WTC11 (cell line): ENCODE measurements at regions not wholly inside any gene's neighbourhood (a gene's known extent, or its start where the extent isn't known, plus 50 kb on each side); places are given as distances from the start of the nearest gene placed in this dataset.

Source experiments
- ATAC-seq: fragments of 200-7000 bp; cut with Tn5 transposase; 2 replicates; pipeline ENCODE4 v1.10.0; 2021; ENCODE audit warnings: mild to moderate bottlenecking, moderate library complexity
- CTCF ChIA-PET: fragments of 300-600 bp; sonication (Branson Sonifier 250); formaldehyde crosslinking; loops from one replicate; lab custom pipeline; 2021; ENCODE audit warnings: antibody characterized with exemption; lab: Charles Lee
- POLR2A ChIA-PET: fragments of 350-600 bp; sonication (Branson Sonifier 250); formaldehyde crosslinking; loops from one replicate; lab custom pipeline; 2021; ENCODE audit warnings: antibody characterized with exemption; lab: Charles Lee
- DNase-seq: peaks from one replicate; pipeline ENCODE4 v3.0.0; 2021; ENCODE audit warnings: low spot score
- H3K27ac Mint-ChIP-seq: 2 replicates; pipeline ENCODE4 v1.8.0; 2021; ENCODE audit warnings: mixed read lengths
- H3K27me3 Mint-ChIP-seq: 2 replicates; pipeline ENCODE4 v1.8.0; 2021; ENCODE audit warnings: low read depth, mild to moderate bottlenecking, moderate library complexity, mixed read lengths
- H3K36me3 Mint-ChIP-seq: 2 replicates; pipeline ENCODE4 v1.8.0; 2021; ENCODE audit warnings: mixed read lengths
- H3K4me1 Mint-ChIP-seq: 2 replicates; pipeline ENCODE4 v1.8.0; 2022; ENCODE audit warnings: mixed read lengths
- H3K4me3 Mint-ChIP-seq: 2 replicates; pipeline ENCODE4 v1.8.0; 2021; ENCODE audit warnings: mild to moderate bottlenecking, moderate library complexity, mixed read lengths
- H3K9me3 Mint-ChIP-seq: 2 replicates; pipeline ENCODE4 v1.8.0; 2021; ENCODE audit warnings: mixed read lengths
- ATF1 ChIP-seq: sonication (generic); formaldehyde crosslinking; IDR thresholded peaks from 2 replicates; pipeline ENCODE4 v1.8.1; 2023; ENCODE audit warnings: mild to moderate bottlenecking, moderate library complexity, missing genetic modification reagents
- FOXJ3 ChIP-seq: sonication (generic); formaldehyde crosslinking; IDR thresholded peaks from 2 replicates; pipeline ENCODE4 v1.9.0; 2021; ENCODE audit warnings: missing genetic modification reagents, mild to moderate bottlenecking, borderline replicate concordance
- FOXP1 ChIP-seq: sonication (generic); formaldehyde crosslinking; IDR thresholded peaks from 2 replicates; pipeline ENCODE4 v1.8.0; 2022; ENCODE audit warnings: missing genetic modification reagents, mild to moderate bottlenecking, moderate library complexity, borderline replicate concordance
- HMGA2 ChIP-seq: fragments of 250-450 bp; sonication (Bioruptor Pico); IDR thresholded peaks from 2 replicates; pipeline ENCODE4 v1.4.0; 2021; ENCODE audit warnings: mild to moderate bottlenecking, moderate library complexity
- IRF2 ChIP-seq: sonication (generic); formaldehyde crosslinking; IDR thresholded peaks from 2 replicates; pipeline ENCODE4 v1.8.0; 2022; ENCODE audit warnings: low read depth, missing genetic modification reagents, borderline replicate concordance
- JAZF1 ChIP-seq: fragments of 250-450 bp; sonication (Bioruptor Pico); IDR thresholded peaks from 2 replicates; pipeline ENCODE4 v1.9.0; 2021; ENCODE audit warnings: moderate library complexity, mild to moderate bottlenecking, inconsistent platforms
- PRRX2 ChIP-seq: fragments of 250-450 bp; sonication (Bioruptor Pico); IDR thresholded peaks from 2 replicates; pipeline ENCODE4 v1.8.0; 2021; ENCODE audit warnings: mild to moderate bottlenecking
- SP1 ChIP-seq: sonication (generic); formaldehyde crosslinking; conservative IDR thresholded peaks from 2 replicates; pipeline ENCODE4 v1.8.1; 2022; ENCODE audit warnings: missing genetic modification reagents
- TP53 ChIP-seq: sonication (generic); formaldehyde crosslinking; IDR thresholded peaks from 2 replicates; pipeline ENCODE4 v1.8.1; 2023; ENCODE audit warnings: mild to moderate bottlenecking, missing genetic modification reagents
- ZNF138 ChIP-seq: sonication (generic); formaldehyde crosslinking; conservative IDR thresholded peaks from 2 replicates; pipeline ENCODE4 v1.8.1; 2022; ENCODE audit warnings: mild to moderate bottlenecking, moderate library complexity, missing genetic modification reagents
- ZNF232 ChIP-seq: sonication (generic); formaldehyde crosslinking; IDR thresholded peaks from 2 replicates; pipeline ENCODE4 v1.8.0; 2022; ENCODE audit warnings: mild to moderate bottlenecking, missing genetic modification reagents
- ZNF263 ChIP-seq: sonication (generic); formaldehyde crosslinking; IDR thresholded peaks from 2 replicates; pipeline ENCODE4 v1.8.1; 2022; ENCODE audit warnings: low read depth, mild to moderate bottlenecking, moderate library complexity, missing genetic modification reagents
- ZNF317 ChIP-seq: sonication (generic); formaldehyde crosslinking; IDR thresholded peaks from 2 replicates; pipeline ENCODE4 v1.8.1; 2023; ENCODE audit warnings: low read depth, mild to moderate bottlenecking, moderate library complexity, missing genetic modification reagents, borderline replicate concordance
- TF ChIP-seq, protein P1 (sequence below): sonication (generic); formaldehyde crosslinking; conservative IDR thresholded peaks from 2 replicates; pipeline ENCODE4 v1.8.1; 2022; ENCODE audit warnings: mild to moderate bottlenecking, missing genetic modification reagents
- TF ChIP-seq, protein P2 (sequence below): sonication (generic); formaldehyde crosslinking; IDR thresholded peaks from 2 replicates; pipeline ENCODE4 v1.8.1; 2023; ENCODE audit warnings: mild to moderate bottlenecking, missing genetic modification reagents
- TF ChIP-seq, protein P3 (sequence below): sonication (generic); formaldehyde crosslinking; IDR thresholded peaks from 2 replicates; pipeline ENCODE4 v1.8.1; 2022; ENCODE audit warnings: mild to moderate bottlenecking, moderate library complexity, missing genetic modification reagents
- TF ChIP-seq, protein P4 (sequence below): sonication (generic); formaldehyde crosslinking; IDR thresholded peaks from 2 replicates; pipeline ENCODE4 v1.8.1; 2022; ENCODE audit warnings: low read depth, mild to moderate bottlenecking, moderate library complexity, missing genetic modification reagents, borderline replicate concordance
- TF ChIP-seq, protein P5 (sequence below): sonication (generic); formaldehyde crosslinking; IDR thresholded peaks from 2 replicates; pipeline ENCODE4 v1.8.0; 2022; ENCODE audit warnings: missing genetic modification reagents
- TF ChIP-seq, protein P6 (sequence below): fragments of 250-450 bp; sonication (Bioruptor Pico); IDR thresholded peaks from 2 replicates; pipeline ENCODE4 v1.8.0; 2021; ENCODE audit warnings: mild to moderate bottlenecking

DNA sequence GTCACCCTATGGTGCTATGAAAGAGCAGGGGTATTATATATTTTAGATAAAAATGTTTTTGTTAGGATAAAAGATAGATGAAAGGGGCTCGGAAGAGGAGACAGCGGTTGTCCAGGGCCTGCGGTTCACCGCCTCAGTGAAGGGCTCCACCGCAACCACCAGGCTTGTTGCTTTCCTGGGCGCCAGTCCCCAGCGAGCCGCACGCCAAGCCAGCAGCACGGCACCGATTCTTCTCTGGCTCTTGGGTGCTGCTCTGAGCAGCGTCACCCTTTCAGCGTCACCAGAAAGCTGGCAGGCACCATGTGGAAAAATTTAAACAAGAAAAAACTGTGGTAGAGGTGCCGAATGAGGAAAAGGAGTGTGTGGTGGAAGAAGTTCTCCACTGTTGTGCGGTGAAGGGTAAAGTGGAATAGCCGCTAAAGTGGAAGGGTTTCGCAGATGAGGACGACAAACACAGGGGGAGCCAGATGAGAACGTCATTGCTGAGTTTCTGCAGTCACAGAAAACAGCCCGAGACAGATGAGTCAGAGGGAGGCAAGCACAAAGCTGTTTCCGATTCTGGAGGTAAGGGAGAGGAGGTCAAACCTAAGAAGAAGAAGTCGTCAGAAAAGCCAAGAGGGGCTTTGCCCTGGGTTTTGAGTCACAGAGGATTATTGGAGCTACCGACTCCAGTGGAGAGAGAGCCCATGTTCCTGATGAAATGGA lies 569.2 kb downstream of the ZBBX start:
- POLR2A ChIA-PET: no interaction called here
- Mint-ChIP-seq H3K4me1 (no peaks in the 10 kb centered on the region), H3K27me3 (no peaks in the 10 kb centered on the region; the same call in 1 of the 2 replicates), H3K36me3 (peaks cover 6% of the 10 kb centered on the region; the same call in 1 of the 2 replicates), H3K27ac (no peak overlapping the region), H3K9me3 (peaks cover 10% of the 10 kb centered on the region), H3K4me3 (no peak overlapping the region)
- CTCF ChIA-PET: no interaction called here
- no peak; the same call in 1 of the 2 replicates for ATAC-seq
- TF ChIP-seq HMGA2 (CRISPR knock-in tag) (no peak), ZNF232 (CRISPR knock-in tag) (no peak), TP53 (CRISPR knock-in tag) (no peak), IRF2 (CRISPR knock-in tag) (no peak), PRRX2 (CRISPR knock-in tag) (no peak), JAZF1 (CRISPR knock-in tag) (no peak), ZNF138 (CRISPR knock-in tag) (no peak), ZNF317 (no peak), ATF1 (CRISPR knock-in tag) (no peak), FOXJ3 (CRISPR knock-in tag) (no peak), ZNF263 (CRISPR knock-in tag) (no peak), FOXP1 (CRISPR knock-in tag) (no peak), SP1 (CRISPR knock-in tag) (no peak)
- TF ChIP-seq, protein P1, sequence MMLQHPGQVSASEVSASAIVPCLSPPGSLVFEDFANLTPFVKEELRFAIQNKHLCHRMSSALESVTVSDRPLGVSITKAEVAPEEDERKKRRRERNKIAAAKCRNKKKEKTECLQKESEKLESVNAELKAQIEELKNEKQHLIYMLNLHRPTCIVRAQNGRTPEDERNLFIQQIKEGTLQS (CRISPR knock-in tag): no peak
- TF ChIP-seq, protein P2, sequence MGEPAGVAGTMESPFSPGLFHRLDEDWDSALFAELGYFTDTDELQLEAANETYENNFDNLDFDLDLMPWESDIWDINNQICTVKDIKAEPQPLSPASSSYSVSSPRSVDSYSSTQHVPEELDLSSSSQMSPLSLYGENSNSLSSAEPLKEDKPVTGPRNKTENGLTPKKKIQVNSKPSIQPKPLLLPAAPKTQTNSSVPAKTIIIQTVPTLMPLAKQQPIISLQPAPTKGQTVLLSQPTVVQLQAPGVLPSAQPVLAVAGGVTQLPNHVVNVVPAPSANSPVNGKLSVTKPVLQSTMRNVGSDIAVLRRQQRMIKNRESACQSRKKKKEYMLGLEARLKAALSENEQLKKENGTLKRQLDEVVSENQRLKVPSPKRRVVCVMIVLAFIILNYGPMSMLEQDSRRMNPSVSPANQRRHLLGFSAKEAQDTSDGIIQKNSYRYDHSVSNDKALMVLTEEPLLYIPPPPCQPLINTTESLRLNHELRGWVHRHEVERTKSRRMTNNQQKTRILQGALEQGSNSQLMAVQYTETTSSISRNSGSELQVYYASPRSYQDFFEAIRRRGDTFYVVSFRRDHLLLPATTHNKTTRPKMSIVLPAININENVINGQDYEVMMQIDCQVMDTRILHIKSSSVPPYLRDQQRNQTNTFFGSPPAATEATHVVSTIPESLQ (CRISPR knock-in tag): no peak
- TF ChIP-seq, protein P3, sequence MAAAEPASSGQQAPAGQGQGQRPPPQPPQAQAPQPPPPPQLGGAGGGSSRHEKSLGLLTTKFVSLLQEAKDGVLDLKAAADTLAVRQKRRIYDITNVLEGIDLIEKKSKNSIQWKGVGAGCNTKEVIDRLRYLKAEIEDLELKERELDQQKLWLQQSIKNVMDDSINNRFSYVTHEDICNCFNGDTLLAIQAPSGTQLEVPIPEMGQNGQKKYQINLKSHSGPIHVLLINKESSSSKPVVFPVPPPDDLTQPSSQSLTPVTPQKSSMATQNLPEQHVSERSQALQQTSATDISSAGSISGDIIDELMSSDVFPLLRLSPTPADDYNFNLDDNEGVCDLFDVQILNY (CRISPR knock-in tag): no peak
- TF ChIP-seq, protein P4, sequence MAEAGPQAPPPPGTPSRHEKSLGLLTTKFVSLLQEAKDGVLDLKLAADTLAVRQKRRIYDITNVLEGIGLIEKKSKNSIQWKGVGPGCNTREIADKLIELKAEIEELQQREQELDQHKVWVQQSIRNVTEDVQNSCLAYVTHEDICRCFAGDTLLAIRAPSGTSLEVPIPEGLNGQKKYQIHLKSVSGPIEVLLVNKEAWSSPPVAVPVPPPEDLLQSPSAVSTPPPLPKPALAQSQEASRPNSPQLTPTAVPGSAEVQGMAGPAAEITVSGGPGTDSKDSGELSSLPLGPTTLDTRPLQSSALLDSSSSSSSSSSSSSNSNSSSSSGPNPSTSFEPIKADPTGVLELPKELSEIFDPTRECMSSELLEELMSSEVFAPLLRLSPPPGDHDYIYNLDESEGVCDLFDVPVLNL (CRISPR knock-in tag): no peak
- TF ChIP-seq, protein P5, sequence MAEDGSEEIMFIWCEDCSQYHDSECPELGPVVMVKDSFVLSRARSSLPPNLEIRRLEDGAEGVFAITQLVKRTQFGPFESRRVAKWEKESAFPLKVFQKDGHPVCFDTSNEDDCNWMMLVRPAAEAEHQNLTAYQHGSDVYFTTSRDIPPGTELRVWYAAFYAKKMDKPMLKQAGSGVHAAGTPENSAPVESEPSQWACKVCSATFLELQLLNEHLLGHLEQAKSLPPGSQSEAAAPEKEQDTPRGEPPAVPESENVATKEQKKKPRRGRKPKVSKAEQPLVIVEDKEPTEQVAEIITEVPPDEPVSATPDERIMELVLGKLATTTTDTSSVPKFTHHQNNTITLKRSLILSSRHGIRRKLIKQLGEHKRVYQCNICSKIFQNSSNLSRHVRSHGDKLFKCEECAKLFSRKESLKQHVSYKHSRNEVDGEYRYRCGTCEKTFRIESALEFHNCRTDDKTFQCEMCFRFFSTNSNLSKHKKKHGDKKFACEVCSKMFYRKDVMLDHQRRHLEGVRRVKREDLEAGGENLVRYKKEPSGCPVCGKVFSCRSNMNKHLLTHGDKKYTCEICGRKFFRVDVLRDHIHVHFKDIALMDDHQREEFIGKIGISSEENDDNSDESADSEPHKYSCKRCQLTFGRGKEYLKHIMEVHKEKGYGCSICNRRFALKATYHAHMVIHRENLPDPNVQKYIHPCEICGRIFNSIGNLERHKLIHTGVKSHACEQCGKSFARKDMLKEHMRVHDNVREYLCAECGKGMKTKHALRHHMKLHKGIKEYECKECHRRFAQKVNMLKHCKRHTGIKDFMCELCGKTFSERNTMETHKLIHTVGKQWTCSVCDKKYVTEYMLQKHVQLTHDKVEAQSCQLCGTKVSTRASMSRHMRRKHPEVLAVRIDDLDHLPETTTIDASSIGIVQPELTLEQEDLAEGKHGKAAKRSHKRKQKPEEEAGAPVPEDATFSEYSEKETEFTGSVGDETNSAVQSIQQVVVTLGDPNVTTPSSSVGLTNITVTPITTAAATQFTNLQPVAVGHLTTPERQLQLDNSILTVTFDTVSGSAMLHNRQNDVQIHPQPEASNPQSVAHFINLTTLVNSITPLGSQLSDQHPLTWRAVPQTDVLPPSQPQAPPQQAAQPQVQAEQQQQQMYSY (CRISPR knock-in tag): no peak
- TF ChIP-seq, protein P6, sequence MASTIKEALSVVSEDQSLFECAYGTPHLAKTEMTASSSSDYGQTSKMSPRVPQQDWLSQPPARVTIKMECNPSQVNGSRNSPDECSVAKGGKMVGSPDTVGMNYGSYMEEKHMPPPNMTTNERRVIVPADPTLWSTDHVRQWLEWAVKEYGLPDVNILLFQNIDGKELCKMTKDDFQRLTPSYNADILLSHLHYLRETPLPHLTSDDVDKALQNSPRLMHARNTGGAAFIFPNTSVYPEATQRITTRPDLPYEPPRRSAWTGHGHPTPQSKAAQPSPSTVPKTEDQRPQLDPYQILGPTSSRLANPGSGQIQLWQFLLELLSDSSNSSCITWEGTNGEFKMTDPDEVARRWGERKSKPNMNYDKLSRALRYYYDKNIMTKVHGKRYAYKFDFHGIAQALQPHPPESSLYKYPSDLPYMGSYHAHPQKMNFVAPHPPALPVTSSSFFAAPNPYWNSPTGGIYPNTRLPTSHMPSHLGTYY (CRISPR knock-in tag): no peak
- no peak for DNase-seq
